BLaER1 treated with 17β-estradiol and CSF1 and Interleukin-3, amounts not matched to agents 10 nM and 100 nM (cell line): ENCODE measurements at regions not wholly inside any gene's neighbourhood (a gene's known extent, or its start where the extent isn't known, plus 50 kb on each side); places are given as distances from the start of the nearest gene placed in this dataset.

Source experiments
- H3K27ac ChIP-seq, 11 experiments: shearing (Covaris generic); formaldehyde crosslinking; 2 replicates each; pipeline ENCODE4 v1.8.1; 2022
- H3K27me3 ChIP-seq, 11 experiments: shearing (Covaris generic); formaldehyde crosslinking; 2 replicates each; pipeline ENCODE4 v1.8.1; 2022
- H3K36me3 ChIP-seq, 11 experiments: shearing (Covaris generic); formaldehyde crosslinking; 2 replicates each; pipeline ENCODE4 v1.8.1; 2022
- H3K4me1 ChIP-seq, 10 experiments: shearing (Covaris generic); formaldehyde crosslinking; 2 replicates each; pipeline ENCODE4 v1.8.1; 2022
- H3K4me2 ChIP-seq, 11 experiments: shearing (Covaris generic); formaldehyde crosslinking; 2 replicates each; pipeline ENCODE4 v1.8.1; 2022
- H3K4me3 ChIP-seq, 10 experiments: shearing (Covaris generic); formaldehyde crosslinking; 2 replicates each; pipeline ENCODE4 v1.8.1; 2022
- H3K9ac ChIP-seq, 11 experiments: shearing (Covaris generic); formaldehyde crosslinking; 2 replicates each; pipeline ENCODE4 v1.8.1; 2022
- H3K9me3 ChIP-seq, 11 experiments: shearing (Covaris generic); formaldehyde crosslinking; replicated peaks in 1 of 11; 2 replicates each; pipeline ENCODE4 v1.8.1; 2022
- H4K20me1 ChIP-seq, 11 experiments: shearing (Covaris generic); formaldehyde crosslinking; 2 replicates each; pipeline ENCODE4 v1.8.1; 2022
- Cebpa-rat ChIP-seq, 11 experiments: shearing (Covaris generic); IDR thresholded peaks; 2 replicates each; pipeline ENCODE4 v1.8.1; 2022

GRCh38 chr4:166670341-166670740, 564.0 kb downstream of the SPOCK3 start:
- Histone ChIP-seq H3K27me3 (no peaks in the 10 kb centered on the region), H3K4me2 (no peak overlapping the region), H4K20me1 (no peaks in the 10 kb centered on the region; a peak in 1 of 22 replicates), H3K4me1 (no peaks in the 10 kb centered on the region), H3K27ac (no peak overlapping the region), H3K4me3 (no peak overlapping the region), H3K9me3 (no peaks in the 10 kb centered on the region), H3K36me3 (no peaks in the 10 kb centered on the region), H3K9ac (no peak overlapping the region)
- no peak for TF ChIP-seq Cebpa-rat (IDR thresholded peaks at IDR 0.05)

GRCh38 chr4:166673911-166674310, 560.4 kb downstream of the SPOCK3 start:
- TF ChIP-seq Cebpa-rat (IDR thresholded peaks at IDR 0.05) = no peak
- Histone ChIP-seq H3K4me3 (no peak overlapping the region), H3K36me3 (no peaks in the 10 kb centered on the region), H3K27ac (no peak overlapping the region), H3K4me2 (no peak overlapping the region), H3K9ac (no peak overlapping the region), H3K27me3 (no peaks in the 10 kb centered on the region), H4K20me1 (no peaks in the 10 kb centered on the region; a peak in 1 of 22 replicates), H3K9me3 (no peaks in the 10 kb centered on the region), H3K4me1 (no peaks in the 10 kb centered on the region)

GRCh38 chr4:166675411-166675810, 558.9 kb downstream of the SPOCK3 start:
- H3K27me3 ChIP-seq = no peaks in the 10 kb centered on the region
- no peak for TF ChIP-seq Cebpa-rat (IDR thresholded peaks at IDR 0.05)
- no peaks in the 10 kb centered on the region for H3K4me1 ChIP-seq
- H3K4me2 ChIP-seq = no peak overlapping the region
- H3K27ac ChIP-seq = no peak overlapping the region
- H3K9me3 ChIP-seq = no peaks in the 10 kb centered on the region
- no peaks in the 10 kb centered on the region for H3K36me3 ChIP-seq
- H3K4me3 ChIP-seq = no peak overlapping the region
- no peaks in the 10 kb centered on the region; a peak in 1 of 22 replicates for H4K20me1 ChIP-seq
- H3K9ac ChIP-seq = no peak overlapping the region

- no peak overlapping the region for H3K4me2 ChIP-seq
- H3K4me3 ChIP-seq = no peak overlapping the region
- TF ChIP-seq Cebpa-rat (IDR thresholded peaks at IDR 0.05) = no peak
- no peaks in the 10 kb centered on the region for H3K27me3 ChIP-seq
- no peaks in the 10 kb centered on the region for H3K36me3 ChIP-seq
- no peak overlapping the region for H3K27ac ChIP-seq
- no peaks in the 10 kb centered on the region for H3K4me1 ChIP-seq
- no peaks in the 10 kb centered on the region for H3K9me3 ChIP-seq
- H3K9ac ChIP-seq = no peak overlapping the region
- H4K20me1 ChIP-seq = no peaks in the 10 kb centered on the region
Measured at GRCh38 chr4:166680796-166681195, 553.5 kb downstream of the SPOCK3 start.

GRCh38 chr4:166682200-166682599, 552.1 kb downstream of the SPOCK3 start:
- Histone ChIP-seq H4K20me1 (no peaks in the 10 kb centered on the region), H3K4me3 (no peak overlapping the region), H3K36me3 (no peaks in the 10 kb centered on the region), H3K4me2 (no peak overlapping the region), H3K9ac (no peak overlapping the region), H3K27me3 (no peaks in the 10 kb centered on the region), H3K9me3 (no peaks in the 10 kb centered on the region), H3K27ac (no peak overlapping the region), H3K4me1 (no peaks in the 10 kb centered on the region)
- no peak for TF ChIP-seq Cebpa-rat (IDR thresholded peaks at IDR 0.05)
